ENCODE measurements at regions not wholly inside any gene's neighbourhood (a gene's known extent, or its start where the extent isn't known, plus 50 kb on each side); places are given as distances from the start of the nearest gene placed in this dataset.

- TF ChIP-seq CTCF (conservative IDR thresholded peaks at IDR 0.05; ENCODE audit: low read depth, low read length) (no peak), EZH2 (IDR thresholded peaks at IDR 0.05; ENCODE audit: borderline replicate concordance, low read depth, low read length, poor library complexity, severe bottlenecking) (no peak)
These were observed 618.0 kb upstream of the ZEB2 start for GRCh38 chr2:145137901-145138300.
